Right lobe of liver (tissue), 4 donors: ENCODE measurements at regions not wholly inside any gene's neighbourhood (a gene's known extent, or its start where the extent isn't known, plus 50 kb on each side); places are given as distances from the start of the nearest gene placed in this dataset.

ENCODE experiments used
- CTCF ChIP-seq, 4 donors: fragments of 200-600 bp in 3 of 4; fragments of 450-650 bp in 1 of 4; IDR thresholded peaks; one replicate each; pipeline versions ENCODE4 v1.5.1 to v1.8.0; 2016 to 2022; ENCODE audit warnings: antibody characterized with exemption in 4 of 4, mild to moderate bottlenecking in 2 of 4
- POLR2A ChIP-seq: fragments of 450-650 bp; IDR thresholded peaks from one replicate; pipeline ENCODE4 v1.6.1; 2017; ENCODE audit warnings: antibody characterized with exemption, mild to moderate bottlenecking
- donor health status: DM: no; HTN: no; CAD: no.
- donor health status: DM: no; HTN: no; CAD: no.
- donor health status: DM: no; HTN: yes; CAD: no.

GRCh38 chr13:56903710-56904282 is 236.9 kb upstream of the PRR20A start:
- TF ChIP-seq CTCF (IDR thresholded peaks at IDR 0.05) = no peak
- no peak for TF ChIP-seq POLR2A
